MCF 10A (cell line): ENCODE measurements at regions not wholly inside any gene's neighbourhood (a gene's known extent, or its start where the extent isn't known, plus 50 kb on each side); places are given as distances from the start of the nearest gene placed in this dataset.

Experiments used
- BruUV-seq: library from RNA; stranded (reverse); fragments of 400-500 nt; replicated peaks from 2 replicates; lab custom pipeline; 2021; lab: Mats Ljungman, UMichigan
- CTCF ChIA-PET: fragments of 300-600 bp; sonication (Branson Sonifier 250); formaldehyde crosslinking; extraction: SDS; loops from one replicate; lab custom pipeline; 2021; ENCODE audit warnings: antibody characterized with exemption, inconsistent platforms; lab: Yijun Ruan, JAX
- POLR2A ChIA-PET: fragments of 300-600, 350-650 bp; sonication (Branson Sonifier 250); formaldehyde crosslinking; extraction: SDS; loops from one replicate; lab custom pipeline; 2020; ENCODE audit warnings: antibody characterized with exemption, inconsistent platforms; lab: Yijun Ruan, JAX
- DNase-seq: peaks from one replicate; pipeline ENCODE4 v3.0.0-alpha.2; 2018; ENCODE audit not compliant: unreplicated experiment
- H3K27ac Mint-ChIP-seq: one replicate; pipeline ENCODE4 v1.8.0; 2022; ENCODE audit warnings: mild to moderate bottlenecking, low read depth, mixed read lengths; ENCODE audit not compliant: unreplicated experiment
- H3K27me3 Mint-ChIP-seq: one replicate; pipeline ENCODE4 v1.8.0; 2022; ENCODE audit warnings: mixed read lengths; ENCODE audit not compliant: insufficient read depth, unreplicated experiment
- H3K36me3 Mint-ChIP-seq: one replicate; pipeline ENCODE4 v1.8.0; 2022; ENCODE audit warnings: mild to moderate bottlenecking, moderate library complexity, mixed read lengths; ENCODE audit not compliant: insufficient read depth, unreplicated experiment
- H3K4me1 Mint-ChIP-seq: one replicate; pipeline ENCODE4 v1.8.0; 2022; ENCODE audit warnings: mixed read lengths; ENCODE audit not compliant: insufficient read depth, unreplicated experiment
- H3K4me3 Mint-ChIP-seq: one replicate; pipeline ENCODE4 v1.8.0; 2022; ENCODE audit warnings: mild to moderate bottlenecking, moderate library complexity, mixed read lengths; ENCODE audit not compliant: unreplicated experiment
- H3K9me3 Mint-ChIP-seq: one replicate; pipeline ENCODE4 v1.8.0; 2022; ENCODE audit warnings: mixed read lengths; ENCODE audit not compliant: unreplicated experiment
- intact Hi-C: fragments of 100-400 bp; cut with micrococcal nuclease; formaldehyde crosslinking; loops from 2 replicates; pipeline ENCODE4 v1.14.1; 2022
- TF ChIP-seq, protein P1 (sequence below): fragments of 200-600 bp; IDR thresholded peaks from one replicate; pipeline ENCODE4 v1.8.0; 2022; ENCODE audit warnings: antibody characterized with exemption, mild to moderate bottlenecking; ENCODE audit not compliant: unreplicated experiment

- Mint-ChIP-seq H3K9me3 (no peaks in the 10 kb centered on the region), H3K4me1 (no peaks in the 10 kb centered on the region), H3K36me3 (no peaks in the 10 kb centered on the region), H3K27me3 (no peaks in the 10 kb centered on the region), H3K27ac (no peak overlapping the region), H3K4me3 (no peak overlapping the region)
- CTCF ChIA-PET, result no interaction called here
- intact Hi-C loops, result no loop called here
- POLR2A ChIA-PET, result no interaction called here
- BruUV-seq, result no TSS peak
- DNase-seq, result no peak
- TF ChIP-seq, protein P1, sequence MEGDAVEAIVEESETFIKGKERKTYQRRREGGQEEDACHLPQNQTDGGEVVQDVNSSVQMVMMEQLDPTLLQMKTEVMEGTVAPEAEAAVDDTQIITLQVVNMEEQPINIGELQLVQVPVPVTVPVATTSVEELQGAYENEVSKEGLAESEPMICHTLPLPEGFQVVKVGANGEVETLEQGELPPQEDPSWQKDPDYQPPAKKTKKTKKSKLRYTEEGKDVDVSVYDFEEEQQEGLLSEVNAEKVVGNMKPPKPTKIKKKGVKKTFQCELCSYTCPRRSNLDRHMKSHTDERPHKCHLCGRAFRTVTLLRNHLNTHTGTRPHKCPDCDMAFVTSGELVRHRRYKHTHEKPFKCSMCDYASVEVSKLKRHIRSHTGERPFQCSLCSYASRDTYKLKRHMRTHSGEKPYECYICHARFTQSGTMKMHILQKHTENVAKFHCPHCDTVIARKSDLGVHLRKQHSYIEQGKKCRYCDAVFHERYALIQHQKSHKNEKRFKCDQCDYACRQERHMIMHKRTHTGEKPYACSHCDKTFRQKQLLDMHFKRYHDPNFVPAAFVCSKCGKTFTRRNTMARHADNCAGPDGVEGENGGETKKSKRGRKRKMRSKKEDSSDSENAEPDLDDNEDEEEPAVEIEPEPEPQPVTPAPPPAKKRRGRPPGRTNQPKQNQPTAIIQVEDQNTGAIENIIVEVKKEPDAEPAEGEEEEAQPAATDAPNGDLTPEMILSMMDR, result no peak
These were observed 295.9 kb upstream of the RGMA start for GRCh38 chr15:93384886-93385285.

GRCh38 chr15:93382200-93382820 lies 293.3 kb upstream of the RGMA start:
- Mint-ChIP-seq H3K4me1 (no peaks in the 10 kb centered on the region), H3K9me3 (no peaks in the 10 kb centered on the region), H3K27me3 (no peaks in the 10 kb centered on the region), H3K4me3 (no peak overlapping the region), H3K27ac (no peak overlapping the region), H3K36me3 (peaks cover 2% of the 10 kb centered on the region)
- POLR2A ChIA-PET, result no interaction called here
- intact Hi-C loops, result no loop called here
- no TSS peak for BruUV-seq
- CTCF ChIA-PET, result no interaction called here
- no peak for DNase-seq
- TF ChIP-seq, protein P1, result no peak

DNA sequence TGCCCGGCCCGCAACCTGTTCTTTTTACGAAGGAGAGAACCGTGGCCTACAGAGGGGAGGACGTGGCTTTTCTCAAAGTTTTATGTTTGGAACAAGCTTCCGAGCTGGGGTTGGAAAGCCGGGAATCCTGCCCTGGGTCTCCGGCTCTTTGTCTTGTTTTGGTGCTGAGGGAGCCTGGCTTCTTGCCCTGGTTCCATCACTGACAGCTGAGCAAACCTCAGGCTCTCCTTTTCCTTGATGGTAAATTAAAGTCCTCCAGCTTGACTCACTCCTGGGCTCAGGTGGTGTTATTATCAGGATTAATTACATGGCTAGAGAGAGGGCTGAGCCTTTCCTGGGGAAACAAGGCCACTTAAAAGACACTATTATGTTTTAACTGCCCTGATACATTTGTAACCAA lies 289.5 kb upstream of the RGMA start:
- intact Hi-C loops, result no loop called here
- CTCF ChIA-PET, result no interaction called here
- no TSS peak for BruUV-seq

DNA sequence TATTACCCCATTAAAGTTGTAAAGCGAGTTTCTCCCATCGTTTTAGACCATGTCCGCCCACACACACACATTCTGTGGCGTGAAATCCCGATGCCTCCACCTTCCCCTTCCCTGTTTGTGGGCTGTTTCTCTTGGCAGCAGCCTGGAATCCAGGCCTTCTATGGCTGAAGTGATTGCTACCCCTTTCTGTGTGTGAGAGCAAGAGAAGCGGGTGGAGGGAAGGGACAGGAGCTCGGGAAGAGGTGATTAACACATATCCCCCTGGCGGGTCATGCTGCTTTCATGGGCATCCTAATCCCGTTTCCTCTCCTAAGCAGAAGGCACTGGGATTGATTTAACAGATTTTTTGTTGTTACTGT lies 283.8 kb upstream of the RGMA start:
- H3K9me3 Mint-ChIP-seq, result no peaks in the 10 kb centered on the region
- CTCF ChIA-PET, result no interaction called here

More for the DNA sequence above, 289.5 kb upstream of the RGMA start:
- no peaks in the 10 kb centered on the region for H3K4me1 Mint-ChIP-seq
- peaks cover 6% of the 10 kb centered on the region for H3K36me3 Mint-ChIP-seq
- no peaks in the 10 kb centered on the region for H3K9me3 Mint-ChIP-seq
- POLR2A ChIA-PET, result no interaction called here
- TF ChIP-seq, protein P1, result no peak
- H3K27me3 Mint-ChIP-seq, result peaks cover 11% of the 10 kb centered on the region
- no peak overlapping the region for H3K4me3 Mint-ChIP-seq
- H3K27ac Mint-ChIP-seq, result no peak overlapping the region
- no peak for DNase-seq

More for the DNA sequence above, 283.8 kb upstream of the RGMA start:
- POLR2A ChIA-PET, result no interaction called here
- TF ChIP-seq, protein P1, result no peak
- Mint-ChIP-seq H3K4me3 (no peak overlapping the region), H3K36me3 (peaks cover 6% of the 10 kb centered on the region), H3K27me3 (peaks cover 11% of the 10 kb centered on the region), H3K27ac (no peak overlapping the region), H3K4me1 (no peaks in the 10 kb centered on the region)
- intact Hi-C loops, result no loop called here
- DNase-seq, result no peak
- BruUV-seq, result no TSS peak
